Pancreas (tissue), 10 donors: ENCODE measurements at regions not wholly inside any gene's neighbourhood (a gene's known extent, or its start where the extent isn't known, plus 50 kb on each side); places are given as distances from the start of the nearest gene placed in this dataset.

Source experiments
- ATAC-seq, 4 donors: fragments of 200-7000 bp; cut with Tn5 transposase; one replicate each; pipeline versions ENCODE4 v1.8.0 to v1.9.1; 2020; ENCODE audit warnings: mild to moderate bottlenecking in 4 of 4, moderate library complexity in 4 of 4
- DNase-seq, 6 donors: peaks; one replicate each; pipeline ENCODE4 v3.0.0-alpha.2; 2020
- FAIRE-seq: peaks from 2 replicates; lab custom pipeline; 2012; peaks lifted over from hg19 to GRCh38; lab: Jason Lieb, UNC
- H3K27ac ChIP-seq, 4 donors: fragments of 200-600 bp; sonication (generic); 1 replicate in 3 of 4; 2 replicates in 1 of 4; pipeline versions ENCODE4 v1.5.0 to v1.8.0; 2020
- H3K27me3 ChIP-seq, 4 donors: fragments of 200-600 bp; one replicate each; pipeline ENCODE4 v1.8.0; 2021
- H3K36me3 ChIP-seq, 3 donors: fragments of 200-600 bp; sonication (generic) in 1 of 3; one replicate each; pipeline versions ENCODE4 v1.5.0 to v1.8.0; 2020 to 2021
- H3K4me1 ChIP-seq, 3 donors: fragments of 200-600 bp; one replicate each; pipeline ENCODE4 v1.8.0; 2021
- H3K4me3 ChIP-seq, 4 donors: fragments of 200-600 bp; sonication (generic) in 2 of 4; one replicate each; pipeline versions ENCODE4 v1.5.0 to v1.8.0; 2020 to 2021
- H3K9me3 ChIP-seq, 4 donors: fragments of 200-600 bp; one replicate each; pipeline ENCODE4 v1.8.0; 2021
- WGBS, 2 donors: extraction: QIAGEN DNeasy Blood & Tissue Kit; methylation state at CpG; one replicate each; pipeline ENCODE4 v1.1.7; 2013; 5-methylcytosine and 5-hydroxymethylcytosine counted together
- intact Hi-C, 3 donors: fragments of 100-400 bp; cut with DNase I; formaldehyde crosslinking; loops; one replicate each; pipeline versions ENCODE4 v1.11.1 to v1.14.2; 2022
- TF ChIP-seq, protein P1 (sequence below), 4 donors: fragments of 200-600 bp; sonication (generic) in 3 of 4; IDR thresholded peaks; one replicate each; pipeline versions ENCODE4 v1.5.0 to v1.8.0; 2021; ENCODE audit warnings: antibody characterized with exemption in 4 of 4
- donor health status: healthy with polysubstance abuse.
- donor health status: DM: no; HTN: no; CAD: no; lungs with moderate emphysema.
- donor health status: DM: no; HTN: no; CAD: no.
- donor health status: control.
- donor health status: control.
- donor health status: Bipolar disorder and iron deficiency.
- donor health status: DM: yes; HTN: yes; CAD: no.
- donor health status: DM: no; HTN: no; CAD: no.
- donor health status: DM: no; HTN: no; CAD: no.
- donor health status: DM: yes; HTN: yes; CAD: no.

DNA sequence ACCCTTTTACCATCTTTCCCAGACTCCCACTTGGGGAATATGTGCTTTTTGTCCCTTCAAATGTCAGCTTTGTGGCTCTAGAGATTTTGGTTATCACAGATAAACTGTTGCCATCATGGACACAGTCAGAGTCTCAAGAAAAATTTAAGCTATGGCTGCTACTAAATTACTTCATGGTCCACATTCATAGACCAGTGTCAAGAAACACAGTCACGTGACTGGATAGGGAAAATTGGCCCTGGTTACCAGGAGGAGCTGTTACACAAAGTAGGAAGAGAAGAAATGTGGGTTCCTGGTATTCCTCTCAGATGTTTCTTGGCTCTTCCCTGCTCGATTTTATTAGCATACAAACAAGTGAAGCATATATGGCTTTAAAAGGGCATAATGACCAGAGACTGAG is 348.9 kb downstream of the NDFIP2 start:
- Histone ChIP-seq H3K36me3 (no peaks in the 10 kb centered on the region), H3K27me3 (no peaks in the 10 kb centered on the region), H3K9me3 (no peaks in the 10 kb centered on the region), H3K27ac (no peak overlapping the region), H3K4me1 (no peaks in the 10 kb centered on the region), H3K4me3 (no peak overlapping the region)
- WGBS, 2 donors = 52 to 56% methylated on average over 2 of the region's 2 CpGs
- ATAC-seq = no peak
- intact Hi-C loops = no loop called here
- no peak for DNase-seq
- no peak for FAIRE-seq
- TF ChIP-seq, protein P1, sequence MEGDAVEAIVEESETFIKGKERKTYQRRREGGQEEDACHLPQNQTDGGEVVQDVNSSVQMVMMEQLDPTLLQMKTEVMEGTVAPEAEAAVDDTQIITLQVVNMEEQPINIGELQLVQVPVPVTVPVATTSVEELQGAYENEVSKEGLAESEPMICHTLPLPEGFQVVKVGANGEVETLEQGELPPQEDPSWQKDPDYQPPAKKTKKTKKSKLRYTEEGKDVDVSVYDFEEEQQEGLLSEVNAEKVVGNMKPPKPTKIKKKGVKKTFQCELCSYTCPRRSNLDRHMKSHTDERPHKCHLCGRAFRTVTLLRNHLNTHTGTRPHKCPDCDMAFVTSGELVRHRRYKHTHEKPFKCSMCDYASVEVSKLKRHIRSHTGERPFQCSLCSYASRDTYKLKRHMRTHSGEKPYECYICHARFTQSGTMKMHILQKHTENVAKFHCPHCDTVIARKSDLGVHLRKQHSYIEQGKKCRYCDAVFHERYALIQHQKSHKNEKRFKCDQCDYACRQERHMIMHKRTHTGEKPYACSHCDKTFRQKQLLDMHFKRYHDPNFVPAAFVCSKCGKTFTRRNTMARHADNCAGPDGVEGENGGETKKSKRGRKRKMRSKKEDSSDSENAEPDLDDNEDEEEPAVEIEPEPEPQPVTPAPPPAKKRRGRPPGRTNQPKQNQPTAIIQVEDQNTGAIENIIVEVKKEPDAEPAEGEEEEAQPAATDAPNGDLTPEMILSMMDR (IDR thresholded peaks at IDR 0.05) = no peak

DNA sequence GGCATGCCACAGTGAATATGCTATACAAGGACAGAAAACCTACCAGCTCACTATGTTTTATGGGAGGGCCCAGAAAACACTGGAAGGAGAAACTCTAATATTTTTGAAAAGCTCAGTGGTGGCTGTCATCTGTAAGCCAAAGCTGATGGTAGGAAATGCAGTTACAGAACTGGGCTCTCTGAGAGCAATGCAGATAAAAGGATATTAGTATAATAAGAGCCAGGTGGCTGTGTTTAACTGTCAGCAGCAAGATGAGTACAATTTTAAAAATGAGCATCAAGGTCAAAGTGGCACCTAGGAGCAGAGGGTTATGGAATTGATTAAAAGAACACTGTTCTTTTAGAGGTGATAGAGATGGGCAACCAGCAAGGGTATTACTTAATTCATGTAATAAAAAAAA is 345.0 kb downstream of the NDFIP2 start:
- FAIRE-seq (no peak), DNase-seq (no peak), ATAC-seq (no peak)
- Histone ChIP-seq H3K4me1 (no peaks in the 10 kb centered on the region), H3K36me3 (no peaks in the 10 kb centered on the region), H3K27ac (no peak overlapping the region), H3K9me3 (no peaks in the 10 kb centered on the region), H3K4me3 (no peak overlapping the region), H3K27me3 (no peaks in the 10 kb centered on the region)
- intact Hi-C loops = no loop called here
- TF ChIP-seq, protein P1 (IDR thresholded peaks at IDR 0.05) = no peak

DNA sequence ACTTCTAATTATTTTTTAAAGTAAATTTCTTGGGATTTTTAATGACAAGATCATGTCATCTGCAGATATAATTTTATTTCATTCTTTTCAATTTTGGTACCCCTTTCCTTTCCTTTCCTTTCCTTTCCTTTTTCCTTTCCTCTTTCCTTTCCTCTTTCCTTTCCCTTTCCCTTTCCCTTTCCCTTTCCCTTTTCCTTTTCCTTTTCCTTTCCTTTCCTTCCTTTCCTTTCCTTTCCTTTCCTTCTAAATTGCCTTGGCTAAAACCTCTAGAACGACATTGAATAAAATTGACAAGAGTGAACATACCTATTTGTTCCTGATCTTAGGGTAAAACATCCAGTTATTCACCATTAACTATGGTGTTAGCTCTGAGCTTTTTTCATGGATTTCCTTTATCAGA is 334.1 kb downstream of the NDFIP2 start:
- FAIRE-seq = no peak
- ATAC-seq = no peak
- TF ChIP-seq, protein P1 (IDR thresholded peaks at IDR 0.05) = no peak
- intact Hi-C loops = no loop called here
- no peaks in the 10 kb centered on the region for H3K9me3 ChIP-seq
- no peaks in the 10 kb centered on the region for H3K36me3 ChIP-seq
- H3K4me3 ChIP-seq = no peak overlapping the region
- no peaks in the 10 kb centered on the region for H3K27me3 ChIP-seq
- no peaks in the 10 kb centered on the region for H3K4me1 ChIP-seq
- WGBS, 2 donors = 76 to 87% methylated on average over 1 of the region's 1 CpG
- DNase-seq = no peak
- no peak overlapping the region for H3K27ac ChIP-seq

DNA sequence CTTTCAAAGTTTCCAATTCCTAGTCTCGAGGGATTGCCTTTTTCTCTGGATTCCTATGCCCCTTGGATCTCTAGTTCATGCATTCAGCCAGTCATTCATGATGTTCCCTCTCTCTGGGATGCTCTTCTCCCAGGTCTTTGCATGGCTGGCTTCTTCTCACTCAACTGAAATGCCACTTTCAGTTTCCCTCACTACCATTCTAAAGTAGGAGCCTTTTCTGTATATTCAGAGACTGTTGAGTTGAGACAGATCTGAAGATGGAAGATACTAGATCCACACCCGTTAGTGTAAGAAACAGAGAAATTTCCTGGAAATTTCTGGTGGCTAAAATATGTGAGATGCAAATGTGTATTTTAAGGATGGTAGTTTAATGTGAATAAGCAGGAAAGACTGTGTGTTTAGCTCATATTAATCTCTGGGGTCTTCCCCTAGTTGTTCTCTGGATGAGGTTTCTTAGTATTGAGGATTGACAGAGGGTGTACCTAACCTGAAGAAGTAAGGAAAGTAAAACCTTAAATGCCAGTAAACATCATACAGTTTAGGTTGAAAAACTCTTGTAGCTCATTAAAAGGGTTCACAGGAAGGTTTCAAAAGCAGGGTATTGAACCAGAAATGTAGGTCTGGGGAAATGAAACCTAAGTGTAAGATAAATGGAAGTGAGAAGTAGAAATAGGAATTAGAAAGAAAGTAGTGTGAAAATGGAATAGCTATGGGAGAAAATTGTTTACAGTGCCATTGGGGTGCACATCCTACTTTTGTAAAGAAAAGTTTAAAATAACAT is 331.3 kb downstream of the NDFIP2 start:
- DNase-seq (no peak), ATAC-seq (peak in 1 of 4 donors; percentile 32), FAIRE-seq (no peak)
- Histone ChIP-seq H3K9me3 (no peaks in the 10 kb centered on the region), H3K4me1 (no peaks in the 10 kb centered on the region), H3K27me3 (no peaks in the 10 kb centered on the region), H3K36me3 (no peaks in the 10 kb centered on the region), H3K4me3 (no peak overlapping the region), H3K27ac (no peak overlapping the region)
- 67 to 75% methylated on average over 2 of the region's 2 CpGs for WGBS, 2 donors
- intact Hi-C loops = no loop called here
- TF ChIP-seq, protein P1 (IDR thresholded peaks at IDR 0.05) = no peak

- Histone ChIP-seq H3K27me3 (no peaks in the 10 kb centered on the region), H3K36me3 (no peaks in the 10 kb centered on the region), H3K4me1 (no peaks in the 10 kb centered on the region), H3K27ac (no peak overlapping the region), H3K4me3 (no peak overlapping the region), H3K9me3 (no peaks in the 10 kb centered on the region)
- ATAC-seq = no peak
- intact Hi-C loops = no loop called here
- DNase-seq = no peak
- WGBS, 2 donors = 33 to 36% methylated on average over 2 of the region's 2 CpGs
- FAIRE-seq = no peak
- TF ChIP-seq, protein P1 (IDR thresholded peaks at IDR 0.05) = no peak
These were observed 330.2 kb downstream of the NDFIP2 start for GRCh38 chr13:79811170-79811569.
